A549 (cell line): ENCODE measurements at regions not wholly inside any gene's neighbourhood (a gene's known extent, or its start where the extent isn't known, plus 50 kb on each side); places are given as distances from the start of the nearest gene placed in this dataset.

Experiments
- ATAC-seq, 2 experiments: fragments of 200-7000 bp in 1 of 2; fragments of >200 bp in 1 of 2; cut with Nextera tagmentation in 1 of 2; cut with Tn5 transposase in 1 of 2; 3 replicates each; pipeline versions ENCODE4 v1.8.0 to v1.9.1; 2018 to 2020; ENCODE audit warnings: mild to moderate bottlenecking in 1 of 2, moderate library complexity in 1 of 2
- CTCF ChIA-PET: fragments of 300-600 bp; sonication (Branson Sonifier 250); formaldehyde crosslinking; extraction: SDS; loops from one replicate; lab custom pipeline; 2021; ENCODE audit warnings: antibody characterized with exemption, inconsistent platforms; lab: Yijun Ruan, JAX
- POLR2A ChIA-PET: fragments of 350-600 bp; formaldehyde crosslinking; extraction: SDS; loops from one replicate; lab custom pipeline; 2021; ENCODE audit warnings: antibody characterized with exemption, inconsistent platforms; lab: Yijun Ruan, JAX
- DNase-seq, 2 experiments: peaks; one replicate each; pipeline versions ENCODE4 v3.0.0 to v3.0.0-alpha.2; 2011 to 2016; ENCODE audit warnings: low read depth in 1 of 2, low spot score in 1 of 2
- FAIRE-seq: peaks from 2 replicates; lab custom pipeline; 2011; peaks lifted over from hg19 to GRCh38; lab: Jason Lieb, UNC
- H3K27ac ChIP-seq, 2 experiments: fragments of >200 bp; sonication (Bioruptor Twin); formaldehyde crosslinking; 3 replicates each; pipeline ENCODE4 v1.5.1; 2016 to 2017
- H3K4me1 ChIP-seq: fragments of >200 bp; sonication (Bioruptor Twin); formaldehyde crosslinking; 3 replicates; pipeline ENCODE4 v1.6.1; 2016
- H3K4me2 ChIP-seq: fragments of >200 bp; sonication (Bioruptor Twin); formaldehyde crosslinking; 3 replicates; pipeline ENCODE4 v1.6.1; 2016
- H3K4me3 ChIP-seq: fragments of >200 bp; sonication (Bioruptor Twin); formaldehyde crosslinking; 3 replicates; pipeline ENCODE4 v1.5.1; 2016
- H3K9me3 ChIP-seq: fragments of >200 bp; sonication (Bioruptor Twin); formaldehyde crosslinking; 3 replicates; pipeline ENCODE4 v1.6.1; 2016
- CHD2 ChIP-seq: fragments of 150-350 bp; IDR thresholded peaks from 2 replicates; pipeline ENCODE4 v1.6.1; 2014; ENCODE audit warnings: low read length; ENCODE audit not compliant: partially characterized antibody
- EHF ChIP-seq: fragments of 250-450 bp; sonication (Bioruptor Pico); IDR thresholded peaks from 2 replicates; pipeline ENCODE4 v1.5.0; 2020; ENCODE audit warnings: mild to moderate bottlenecking
- EHMT2 ChIP-seq: fragments of 200-600 bp; sonication (generic); IDR thresholded peaks from 2 replicates; pipeline ENCODE4 v1.6.1; 2016; ENCODE audit warnings: antibody characterized with exemption, low read depth, mild to moderate bottlenecking, moderate library complexity
- EP300 ChIP-seq, 2 experiments: fragments of >200 bp; sonication (Bioruptor Twin); formaldehyde crosslinking; IDR thresholded peaks; 2 replicates in 1 of 2; 3 replicates in 1 of 2; pipeline ENCODE4 v1.6.1; 2016 to 2017
- FOSB ChIP-seq: fragments of 250-450 bp; sonication (Bioruptor Pico); IDR thresholded peaks from 2 replicates; pipeline ENCODE4 v1.5.0; 2020; ENCODE audit warnings: mild to moderate bottlenecking, moderate library complexity
- FOSL2 ChIP-seq, 2 experiments: fragments of 450-650 bp in 1 of 2; fragments of >200 bp in 1 of 2; sonication (Bioruptor Twin) in 1 of 2; formaldehyde crosslinking; IDR thresholded peaks; 2 replicates each; pipeline versions ENCODE4 v1.5.0 to v1.6.1; 2016 to 2020; ENCODE audit warnings: mild to moderate bottlenecking in 1 of 2, moderate library complexity in 1 of 2
- FOXS1 ChIP-seq: fragments of 250-450 bp; sonication (Bioruptor Pico); IDR thresholded peaks from 2 replicates; pipeline ENCODE4 v1.5.0; 2020; ENCODE audit warnings: mild to moderate bottlenecking, moderate library complexity
- GATA3 ChIP-seq: IDR thresholded peaks from 2 replicates; pipeline ENCODE4 v1.6.1; 2012; ENCODE audit warnings: borderline replicate concordance
- HDAC2 ChIP-seq: fragments of 200-600 bp; sonication (generic); IDR thresholded peaks from 2 replicates; pipeline ENCODE4 v1.6.1; 2016
- HEYL ChIP-seq: fragments of 250-450 bp; sonication (Bioruptor Pico); IDR thresholded peaks from 2 replicates; pipeline ENCODE4 v1.8.0; 2021; ENCODE audit warnings: mild to moderate bottlenecking, moderate library complexity
- HOXA7 ChIP-seq: fragments of 250-450 bp; sonication (Bioruptor Pico); IDR thresholded peaks from 2 replicates; pipeline ENCODE4 v1.5.0; 2020; ENCODE audit warnings: mild to moderate bottlenecking, moderate library complexity
- JUN ChIP-seq, 2 experiments: fragments of >200 bp; sonication (Bioruptor Twin); formaldehyde crosslinking; IDR thresholded peaks; 2 replicates in 1 of 2; 3 replicates in 1 of 2; pipeline ENCODE4 v1.6.1; 2016 to 2017
- JUNB ChIP-seq: fragments of >200 bp; sonication (Bioruptor Twin); formaldehyde crosslinking; IDR thresholded peaks from 2 replicates; pipeline ENCODE4 v1.6.1; 2016
- KDM1A ChIP-seq: fragments of 200-600 bp; sonication (generic); IDR thresholded peaks from 2 replicates; pipeline ENCODE4 v1.6.1; 2016; ENCODE audit warnings: low read depth, mild to moderate bottlenecking
- KDM5A ChIP-seq: fragments of 200-600 bp; sonication (generic); IDR thresholded peaks from 2 replicates; pipeline ENCODE4 v1.6.1; 2016; ENCODE audit warnings: antibody characterized with exemption, mild to moderate bottlenecking
- MYC ChIP-seq: IDR thresholded peaks from 2 replicates; pipeline ENCODE4 v1.6.1; 2012; ENCODE audit warnings: mild to moderate bottlenecking, inconsistent platforms, low read length, improper control_type of control experiment, borderline replicate concordance
- NFE2L2 ChIP-seq: fragments of 150-350 bp; conservative IDR thresholded peaks from 2 replicates; pipeline ENCODE4 v1.6.1; 2014; ENCODE audit warnings: low read length
- POLR2A ChIP-seq: IDR thresholded peaks from 2 replicates; pipeline ENCODE4 v1.6.1; 2012; ENCODE audit warnings: mild to moderate bottlenecking, low read length
- POLR2AphosphoS2 ChIP-seq: conservative IDR thresholded peaks from 2 replicates; pipeline ENCODE4 v1.6.1; 2012; ENCODE audit warnings: low read length, improper control_type of control experiment, inconsistent platforms
- RAD21 ChIP-seq, 2 experiments: fragments of >200 bp in 1 of 2; sonication (Bioruptor Twin) in 1 of 2; formaldehyde crosslinking in 1 of 2; IDR thresholded peaks in 1 of 2; conservative IDR thresholded peaks in 1 of 2; 2 replicates in 1 of 2; 3 replicates in 1 of 2; pipeline ENCODE4 v1.6.1; 2012 to 2018; ENCODE audit warnings: inconsistent platforms in 1 of 2
- SMC3 ChIP-seq: fragments of >200 bp; sonication (Bioruptor Twin); formaldehyde crosslinking; IDR thresholded peaks from 3 replicates; pipeline ENCODE4 v1.6.1; 2018; ENCODE audit warnings: inconsistent platforms
- SREBF2 ChIP-seq: fragments of 450-650 bp; IDR thresholded peaks from 2 replicates; pipeline ENCODE4 v1.6.1; 2014; ENCODE audit warnings: mild to moderate bottlenecking, moderate library complexity
- TFCP2L1 ChIP-seq: fragments of 250-450 bp; sonication (Bioruptor Pico); IDR thresholded peaks from 2 replicates; pipeline ENCODE4 v1.5.0; 2021; ENCODE audit warnings: mild to moderate bottlenecking
- TP53 ChIP-seq: fragments of 250-450 bp; sonication (Bioruptor Pico); IDR thresholded peaks from 2 replicates; pipeline ENCODE4 v1.5.0; 2021; ENCODE audit warnings: mild to moderate bottlenecking, moderate library complexity
- ZC3H11A ChIP-seq: fragments of 450-650 bp; IDR thresholded peaks from 2 replicates; pipeline ENCODE4 v1.6.1; 2014; ENCODE audit warnings: antibody characterized with exemption, mild to moderate bottlenecking
- ZFP36 ChIP-seq: fragments of 450-650 bp; IDR thresholded peaks from 2 replicates; pipeline ENCODE4 v1.6.1; 2014; ENCODE audit warnings: borderline replicate concordance; ENCODE audit not compliant: partially characterized antibody
- ZNF302 ChIP-seq: fragments of 250-450 bp; sonication (Bioruptor Pico); IDR thresholded peaks from 2 replicates; pipeline ENCODE4 v1.9.0; 2021; ENCODE audit warnings: inconsistent platforms, mild to moderate bottlenecking, moderate library complexity
- ZSCAN20 ChIP-seq: fragments of 250-450 bp; sonication (Bioruptor Pico); IDR thresholded peaks from 2 replicates; pipeline ENCODE4 v1.8.0; 2022; ENCODE audit warnings: mild to moderate bottlenecking, moderate library complexity
- WGBS: methylation state at CpG from one replicate; pipeline ENCODE4 v1.1.6; 2017; ENCODE audit errors: missing lambda C conversion rate; 5-methylcytosine and 5-hydroxymethylcytosine counted together
- TF ChIP-seq, protein P1 (sequence below): IDR thresholded peaks from 2 replicates; pipeline ENCODE4 v1.6.1; 2012
- TF ChIP-seq, protein P2 (sequence below): IDR thresholded peaks from 2 replicates; pipeline ENCODE4 v1.6.1; 2012
- TF ChIP-seq, protein P3 (sequence below): fragments of 200-600 bp; sonication (generic); IDR thresholded peaks from 2 replicates; pipeline ENCODE4 v1.6.1; 2016; ENCODE audit warnings: antibody characterized with exemption, mild to moderate bottlenecking, moderate library complexity
- TF ChIP-seq, protein P4 (sequence below): fragments of >200 bp; sonication (Bioruptor Twin); formaldehyde crosslinking; IDR thresholded peaks from 3 replicates; pipeline ENCODE4 v1.6.1; 2016
- TF ChIP-seq, protein P5 (sequence below): fragments of >200 bp; sonication (Bioruptor Twin); formaldehyde crosslinking; IDR thresholded peaks from 3 replicates; pipeline ENCODE4 v1.5.1; 2016

DNA sequence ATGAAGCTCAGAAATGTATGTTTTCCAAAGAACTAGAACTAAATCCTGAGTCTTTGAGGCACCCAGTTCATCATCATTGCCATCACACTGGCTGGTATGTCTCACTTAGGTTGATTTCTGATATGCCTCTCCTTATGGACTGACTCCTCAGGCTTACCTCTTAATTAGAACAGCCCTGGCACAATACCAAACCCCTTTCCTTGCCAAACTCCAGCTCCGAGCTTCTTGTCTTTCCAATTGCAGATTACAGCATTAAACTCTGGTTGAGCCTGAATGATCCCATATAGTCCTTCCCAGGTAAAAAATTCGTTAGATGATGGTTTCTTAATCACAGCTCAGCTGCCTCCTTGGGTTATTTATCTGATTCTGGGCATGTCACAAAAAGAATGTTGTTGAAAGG, 66.3 kb downstream of the RTP4 start:
- 44% methylated on average over 2 of the region's 2 CpGs for WGBS
- Histone ChIP-seq H3K4me1 (no peaks in the 10 kb centered on the region), H3K9me3 (no peaks in the 10 kb centered on the region), H3K4me3 (no peak overlapping the region), H3K4me2 (no peak overlapping the region), H3K27ac (no peak overlapping the region)
- POLR2A ChIA-PET, result no interaction called here
- ATAC-seq (no peak), FAIRE-seq (no peak), DNase-seq (no peak)
- CTCF ChIA-PET, result interaction anchor here (1.2 kb wide), 1 partner anchor 115 kb away, joined by 3 read pairs; no protein-coding TSS in a partner anchor
- TF ChIP-seq ZFP36 (no peak), RAD21 (conservative IDR thresholded peaks at IDR 0.05 in 1 of 2, IDR thresholded peaks at IDR 0.05 in 1 of 2) (no peak), NFE2L2 (no peak), ZNF302 (no peak), JUN (IDR thresholded peaks at IDR 0.05) (no peak), MYC (no peak), HEYL (CRISPR knock-in tag) (no peak), HDAC2 (no peak), FOSL2 (IDR thresholded peaks at IDR 0.05) (no peak), FOSL2 (CRISPR knock-in tag; IDR thresholded peaks at IDR 0.05) (no peak), POLR2A (no peak), ZC3H11A (no peak), EHF (CRISPR knock-in tag) (no peak), EHMT2 (no peak), KDM5A (no peak), CHD2 (no peak), EP300 (IDR thresholded peaks at IDR 0.05) (no peak)
- TF ChIP-seq, protein P1, sequence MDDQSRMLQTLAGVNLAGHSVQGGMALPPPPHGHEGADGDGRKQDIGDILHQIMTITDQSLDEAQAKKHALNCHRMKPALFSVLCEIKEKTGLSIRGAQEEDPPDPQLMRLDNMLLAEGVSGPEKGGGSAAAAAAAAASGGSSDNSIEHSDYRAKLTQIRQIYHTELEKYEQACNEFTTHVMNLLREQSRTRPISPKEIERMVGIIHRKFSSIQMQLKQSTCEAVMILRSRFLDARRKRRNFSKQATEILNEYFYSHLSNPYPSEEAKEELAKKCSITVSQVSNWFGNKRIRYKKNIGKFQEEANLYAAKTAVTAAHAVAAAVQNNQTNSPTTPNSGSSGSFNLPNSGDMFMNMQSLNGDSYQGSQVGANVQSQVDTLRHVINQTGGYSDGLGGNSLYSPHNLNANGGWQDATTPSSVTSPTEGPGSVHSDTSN, result no peak
- TF ChIP-seq, protein P2, sequence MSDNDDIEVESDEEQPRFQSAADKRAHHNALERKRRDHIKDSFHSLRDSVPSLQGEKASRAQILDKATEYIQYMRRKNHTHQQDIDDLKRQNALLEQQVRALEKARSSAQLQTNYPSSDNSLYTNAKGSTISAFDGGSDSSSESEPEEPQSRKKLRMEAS, result no peak

DNA sequence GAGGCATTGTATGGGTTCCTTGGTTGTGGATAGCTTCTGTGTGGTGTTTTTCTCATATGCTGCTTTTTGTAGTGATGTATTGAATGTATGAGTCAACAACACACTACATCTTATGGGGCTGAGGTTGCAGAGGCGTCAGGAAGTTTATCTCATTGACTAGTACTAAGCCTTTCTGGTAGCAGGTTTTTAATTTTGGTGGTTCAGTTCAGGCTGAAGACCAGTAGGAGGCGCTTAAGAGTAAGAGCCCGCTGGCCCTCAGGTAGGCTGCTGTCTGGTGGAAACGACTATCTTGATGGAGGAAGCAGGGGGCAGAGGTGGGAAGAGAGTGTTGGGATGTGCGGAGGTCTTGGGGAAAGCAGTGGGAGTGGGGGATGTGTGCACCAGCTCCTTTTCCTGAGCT, 62.4 kb downstream of the RTP4 start:
- ATAC-seq (no peak), DNase-seq (no peak), FAIRE-seq (no peak)
- TF ChIP-seq FOXS1, result no peak
- no peak for TF ChIP-seq ZSCAN20 (CRISPR knock-in tag)
- no peak for TF ChIP-seq HOXA7 (CRISPR knock-in tag)
- no peak for TF ChIP-seq SREBF2
- no peak for TF ChIP-seq FOSB (CRISPR knock-in tag)
- TF ChIP-seq POLR2AphosphoS2, result no peak
- TF ChIP-seq SMC3, result no peak
- TF ChIP-seq GATA3, result no peak
- TF ChIP-seq, protein P3, sequence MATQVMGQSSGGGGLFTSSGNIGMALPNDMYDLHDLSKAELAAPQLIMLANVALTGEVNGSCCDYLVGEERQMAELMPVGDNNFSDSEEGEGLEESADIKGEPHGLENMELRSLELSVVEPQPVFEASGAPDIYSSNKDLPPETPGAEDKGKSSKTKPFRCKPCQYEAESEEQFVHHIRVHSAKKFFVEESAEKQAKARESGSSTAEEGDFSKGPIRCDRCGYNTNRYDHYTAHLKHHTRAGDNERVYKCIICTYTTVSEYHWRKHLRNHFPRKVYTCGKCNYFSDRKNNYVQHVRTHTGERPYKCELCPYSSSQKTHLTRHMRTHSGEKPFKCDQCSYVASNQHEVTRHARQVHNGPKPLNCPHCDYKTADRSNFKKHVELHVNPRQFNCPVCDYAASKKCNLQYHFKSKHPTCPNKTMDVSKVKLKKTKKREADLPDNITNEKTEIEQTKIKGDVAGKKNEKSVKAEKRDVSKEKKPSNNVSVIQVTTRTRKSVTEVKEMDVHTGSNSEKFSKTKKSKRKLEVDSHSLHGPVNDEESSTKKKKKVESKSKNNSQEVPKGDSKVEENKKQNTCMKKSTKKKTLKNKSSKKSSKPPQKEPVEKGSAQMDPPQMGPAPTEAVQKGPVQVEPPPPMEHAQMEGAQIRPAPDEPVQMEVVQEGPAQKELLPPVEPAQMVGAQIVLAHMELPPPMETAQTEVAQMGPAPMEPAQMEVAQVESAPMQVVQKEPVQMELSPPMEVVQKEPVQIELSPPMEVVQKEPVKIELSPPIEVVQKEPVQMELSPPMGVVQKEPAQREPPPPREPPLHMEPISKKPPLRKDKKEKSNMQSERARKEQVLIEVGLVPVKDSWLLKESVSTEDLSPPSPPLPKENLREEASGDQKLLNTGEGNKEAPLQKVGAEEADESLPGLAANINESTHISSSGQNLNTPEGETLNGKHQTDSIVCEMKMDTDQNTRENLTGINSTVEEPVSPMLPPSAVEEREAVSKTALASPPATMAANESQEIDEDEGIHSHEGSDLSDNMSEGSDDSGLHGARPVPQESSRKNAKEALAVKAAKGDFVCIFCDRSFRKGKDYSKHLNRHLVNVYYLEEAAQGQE, result no peak
- TF ChIP-seq, protein P4, sequence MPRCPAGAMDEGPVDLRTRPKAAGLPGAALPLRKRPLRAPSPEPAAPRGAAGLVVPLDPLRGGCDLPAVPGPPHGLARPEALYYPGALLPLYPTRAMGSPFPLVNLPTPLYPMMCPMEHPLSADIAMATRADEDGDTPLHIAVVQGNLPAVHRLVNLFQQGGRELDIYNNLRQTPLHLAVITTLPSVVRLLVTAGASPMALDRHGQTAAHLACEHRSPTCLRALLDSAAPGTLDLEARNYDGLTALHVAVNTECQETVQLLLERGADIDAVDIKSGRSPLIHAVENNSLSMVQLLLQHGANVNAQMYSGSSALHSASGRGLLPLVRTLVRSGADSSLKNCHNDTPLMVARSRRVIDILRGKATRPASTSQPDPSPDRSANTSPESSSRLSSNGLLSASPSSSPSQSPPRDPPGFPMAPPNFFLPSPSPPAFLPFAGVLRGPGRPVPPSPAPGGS, result no peak
- TF ChIP-seq, protein P5, sequence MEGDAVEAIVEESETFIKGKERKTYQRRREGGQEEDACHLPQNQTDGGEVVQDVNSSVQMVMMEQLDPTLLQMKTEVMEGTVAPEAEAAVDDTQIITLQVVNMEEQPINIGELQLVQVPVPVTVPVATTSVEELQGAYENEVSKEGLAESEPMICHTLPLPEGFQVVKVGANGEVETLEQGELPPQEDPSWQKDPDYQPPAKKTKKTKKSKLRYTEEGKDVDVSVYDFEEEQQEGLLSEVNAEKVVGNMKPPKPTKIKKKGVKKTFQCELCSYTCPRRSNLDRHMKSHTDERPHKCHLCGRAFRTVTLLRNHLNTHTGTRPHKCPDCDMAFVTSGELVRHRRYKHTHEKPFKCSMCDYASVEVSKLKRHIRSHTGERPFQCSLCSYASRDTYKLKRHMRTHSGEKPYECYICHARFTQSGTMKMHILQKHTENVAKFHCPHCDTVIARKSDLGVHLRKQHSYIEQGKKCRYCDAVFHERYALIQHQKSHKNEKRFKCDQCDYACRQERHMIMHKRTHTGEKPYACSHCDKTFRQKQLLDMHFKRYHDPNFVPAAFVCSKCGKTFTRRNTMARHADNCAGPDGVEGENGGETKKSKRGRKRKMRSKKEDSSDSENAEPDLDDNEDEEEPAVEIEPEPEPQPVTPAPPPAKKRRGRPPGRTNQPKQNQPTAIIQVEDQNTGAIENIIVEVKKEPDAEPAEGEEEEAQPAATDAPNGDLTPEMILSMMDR, result no peak
- no peak for TF ChIP-seq KDM1A
- TF ChIP-seq JUNB, result no peak
- TF ChIP-seq TP53 (CRISPR knock-in tag), result no peak
- no peak for TF ChIP-seq NFE2L2
- no peak for TF ChIP-seq JUN (IDR thresholded peaks at IDR 0.05)
- TF ChIP-seq TFCP2L1 (CRISPR knock-in tag), result no peak
- WGBS, result 21% methylated on average over 5 of the region's 5 CpGs
- Histone ChIP-seq H3K4me1 (no peaks in the 10 kb centered on the region), H3K9me3 (no peaks in the 10 kb centered on the region), H3K27ac (no peak overlapping the region), H3K4me3 (no peak overlapping the region), H3K4me2 (no peak overlapping the region)
- CTCF ChIA-PET, result no interaction called here
- POLR2A ChIA-PET, result no interaction called here
